HEK293T (cell line): ENCODE measurements at regions not wholly inside any gene's neighbourhood (a gene's known extent, or its start where the extent isn't known, plus 50 kb on each side); places are given as distances from the start of the nearest gene placed in this dataset.

Experiments
- CTBP1 ChIP-seq: fragments of 450-650 bp; IDR thresholded peaks from 2 replicates; pipeline ENCODE4 v1.6.1; 2016; ENCODE audit warnings: borderline replicate concordance
- HDGF ChIP-seq: fragments of 450-650 bp; IDR thresholded peaks from 2 replicates; pipeline ENCODE4 v1.6.1; 2017; ENCODE audit warnings: antibody characterized with exemption, borderline replicate concordance
- SP1 ChIP-seq: fragments of 450-650 bp; IDR thresholded peaks from 2 replicates; pipeline ENCODE4 v1.6.1; 2017

- TF ChIP-seq HDGF, result no peak
- no peak for TF ChIP-seq SP1
- no peak for TF ChIP-seq CTBP1
Measured at GRCh38 chr4:159026329-159026728, 76.5 kb upstream of the RAPGEF2 start.
